ENCODE measurements at regions not wholly inside any gene's neighbourhood (a gene's known extent, or its start where the extent isn't known, plus 50 kb on each side); places are given as distances from the start of the nearest gene placed in this dataset.

- Histone ChIP-seq H3K36me3 (replicated peaks in 1 of 2; ENCODE audit: control insufficient read depth in 1 of 2, insufficient read depth in 2 of 2, low read length in 2 of 2) (no peaks in the 10 kb centered on the region), H3K27me3 (ENCODE audit: control insufficient read depth in 1 of 2, insufficient read depth in 2 of 2, low read length in 2 of 2) (peaks cover 2 to 5% of the 10 kb centered on the region in 2 experiments; a peak in 2 of 5 replicates), H3K4me2 (ENCODE audit: low read depth, low read length) (no peak overlapping the region), H3K9me3 (ENCODE audit: low read length) (no peaks in the 10 kb centered on the region), H3K9ac (ENCODE audit: insufficient read depth, low read depth, low read length) (no peak overlapping the region), H3K4me3 (replicated peaks in 1 of 3; ENCODE audit: insufficient read depth in 1 of 3, low read depth in 2 of 3, low read length in 3 of 3) (no peak overlapping the region), H2AFZ (ENCODE audit: low read length) (no peak overlapping the region), H3K79me2 (ENCODE audit: insufficient read depth, low read length) (no peaks in the 10 kb centered on the region), H4K20me1 (ENCODE audit: insufficient read depth, low read length) (no peaks in the 10 kb centered on the region), H3K27ac (ENCODE audit: extremely low read length, insufficient read depth, low read length) (no peak overlapping the region), H3K4me1 (ENCODE audit: insufficient read depth, low read length) (0 out of 2 replicates have a peak, but pooled peaks cover 8% of the 10 kb centered on the region)
- no TSS peak for BruUV-seq (replicated peaks)
- TF ChIP-seq KAT2B (IDR thresholded peaks at IDR 0.05; ENCODE audit: borderline replicate concordance, low read depth, low read length) (peak; percentile 62), SIN3B (IDR thresholded peaks at IDR 0.05; ENCODE audit: low read length) (no peak)
- DNase-seq (ENCODE audit: low spot score) (no peak), FAIRE-seq (no peak), ATAC-seq (no peak)
- 9% methylated on average over 5 of the region's 5 CpGs for WGBS (ENCODE audit: low lambda C conversion rate)
- intact Hi-C loops (cut with micrococcal nuclease; ENCODE audit: unreplicated experiment) (no loop called here), in situ Hi-C loops (cut with HindIII; ENCODE audit: extremely low pct_ligation_motif_present, low pct_unique_long_range_greater_than_20kb) (no loop called here)
- POLR2A ChIA-PET, result no interaction called here
- CTCF ChIA-PET (ENCODE audit: low intra/inter-chr PET ratio, low total read pairs), result no interaction called here
Observed at GRCh38 chr9:88773126-88773525, 218.1 kb upstream of the S1PR3 start.

DNA sequence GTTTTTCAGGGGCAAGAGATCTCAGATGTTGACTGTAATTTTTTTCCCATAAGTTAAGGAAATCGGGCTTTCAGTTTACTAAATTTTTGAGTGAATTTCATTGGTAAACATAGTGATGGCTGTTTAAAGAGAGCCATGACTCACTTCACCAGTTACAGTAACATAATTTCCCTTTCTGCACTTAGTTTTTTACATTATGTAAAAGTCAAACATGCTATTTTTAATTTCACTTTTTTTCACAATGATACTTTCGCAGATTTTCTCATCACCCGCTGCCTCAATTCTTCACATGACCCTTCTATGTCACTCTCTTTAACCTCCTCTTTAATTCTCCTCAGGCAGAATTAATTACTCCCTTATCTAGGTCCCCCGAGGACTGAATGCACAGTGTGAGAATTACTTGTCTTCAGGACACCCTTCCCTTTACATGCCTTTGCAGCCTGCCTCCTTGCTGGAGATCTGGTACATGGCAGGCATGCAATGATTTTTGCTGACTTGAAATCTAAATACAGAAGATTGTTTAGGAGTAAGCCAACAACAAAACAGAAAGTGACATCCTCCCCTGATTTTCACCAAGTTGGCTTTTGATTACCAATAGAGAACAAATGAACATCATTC is 217.5 kb upstream of the S1PR3 start:
- ChIA-PET CTCF (ENCODE audit: low intra/inter-chr PET ratio, low total read pairs) (no interaction called here), POLR2A (no interaction called here)
- H3K4me1 ChIP-seq (ENCODE audit: insufficient read depth, low read length), result 0 out of 2 replicates have a peak, but pooled peaks cover 8% of the 10 kb centered on the region
- FAIRE-seq (no peak), ATAC-seq (no peak), DNase-seq (ENCODE audit: low spot score) (no peak)
- intact Hi-C loops (cut with micrococcal nuclease; ENCODE audit: unreplicated experiment), result no loop called here
- no peaks in the 10 kb centered on the region for H3K9me3 ChIP-seq (ENCODE audit: low read length)
- no peak overlapping the region for H3K9ac ChIP-seq (ENCODE audit: insufficient read depth, low read depth, low read length)
- H3K27me3 ChIP-seq (ENCODE audit: control insufficient read depth in 1 of 2, insufficient read depth in 2 of 2, low read length in 2 of 2), result peaks cover 2 to 5% of the 10 kb centered on the region in 2 experiments; a peak in 2 of 5 replicates
- no peak overlapping the region for H3K4me3 ChIP-seq (replicated peaks in 1 of 3; ENCODE audit: insufficient read depth in 1 of 3, low read depth in 2 of 3, low read length in 3 of 3)
- no peaks in the 10 kb centered on the region for H3K36me3 ChIP-seq (replicated peaks in 1 of 2; ENCODE audit: control insufficient read depth in 1 of 2, insufficient read depth in 2 of 2, low read length in 2 of 2)
- in situ Hi-C loops (cut with HindIII; ENCODE audit: extremely low pct_ligation_motif_present, low pct_unique_long_range_greater_than_20kb), result no loop called here
- no peaks in the 10 kb centered on the region for H3K79me2 ChIP-seq (ENCODE audit: insufficient read depth, low read length)
- no peak overlapping the region for H2AFZ ChIP-seq (ENCODE audit: low read length)
- no peak overlapping the region for H3K4me2 ChIP-seq (ENCODE audit: low read depth, low read length)
- TF ChIP-seq ZFP90 (CRISPR knock-in tag; IDR thresholded peaks at IDR 0.05; ENCODE audit: borderline replicate concordance), result no peak
- TF ChIP-seq ZNF160 (CRISPR knock-in tag; IDR thresholded peaks at IDR 0.05), result no peak
- no peak for TF ChIP-seq FOXP4 (CRISPR knock-in tag; IDR thresholded peaks at IDR 0.05)
- no peak for TF ChIP-seq MED13 (CRISPR knock-in tag; IDR thresholded peaks at IDR 0.05)
- no peak for TF ChIP-seq ZNF777 (CRISPR knock-in tag; IDR thresholded peaks at IDR 0.05)
- TF ChIP-seq ZNF646 (CRISPR knock-in tag; IDR thresholded peaks at IDR 0.05), result no peak
- no peaks in the 10 kb centered on the region for H4K20me1 ChIP-seq (ENCODE audit: insufficient read depth, low read length)
- BruUV-seq (replicated peaks), result no TSS peak
- no peak overlapping the region for H3K27ac ChIP-seq (ENCODE audit: extremely low read length, insufficient read depth, low read length)
- 53% methylated on average over 4 of the region's 4 CpGs for WGBS (ENCODE audit: low lambda C conversion rate)
